Progenitor cell of endocrine pancreas (in vitro differentiated cells): ENCODE measurements at regions not wholly inside any gene's neighbourhood (a gene's known extent, or its start where the extent isn't known, plus 50 kb on each side); places are given as distances from the start of the nearest gene placed in this dataset.

Source experiments
- DNase-seq: peaks from one replicate; pipeline ENCODE4 v3.0.0; 2021; ENCODE audit warnings: low spot score; ENCODE audit not compliant: unreplicated experiment
- H3K27ac Mint-ChIP-seq: 2 replicates; pipeline ENCODE4 v1.8.0; 2021; ENCODE audit warnings: mild to moderate bottlenecking, moderate library complexity, mixed read lengths
- H3K27me3 Mint-ChIP-seq: 2 replicates; pipeline ENCODE4 v1.8.0; 2021; ENCODE audit warnings: mixed read lengths
- H3K36me3 Mint-ChIP-seq: 2 replicates; pipeline ENCODE4 v1.8.0; 2022; ENCODE audit warnings: mixed read lengths; ENCODE audit not compliant: insufficient read depth
- H3K4me1 Mint-ChIP-seq: 2 replicates; pipeline ENCODE4 v1.8.0; 2021; ENCODE audit warnings: low read depth, mixed read lengths
- H3K4me3 Mint-ChIP-seq: 2 replicates; pipeline ENCODE4 v1.8.0; 2021; ENCODE audit warnings: low read depth, mild to moderate bottlenecking, moderate library complexity, mixed read lengths
- H3K9me3 Mint-ChIP-seq: 2 replicates; pipeline ENCODE4 v1.8.0; 2021; ENCODE audit warnings: low read depth, mixed read lengths
- CTCF ChIP-seq: fragments of 200-600 bp; sonication (generic); IDR thresholded peaks from one replicate; pipeline ENCODE4 v1.5.0; 2021; ENCODE audit warnings: antibody characterized with exemption, mild to moderate bottlenecking; ENCODE audit not compliant: unreplicated experiment

- Mint-ChIP-seq H3K4me3 (no peak overlapping the region), H3K27ac (no peak overlapping the region), H3K4me1 (peaks cover 30% of the 10 kb centered on the region), H3K27me3 (no peaks in the 10 kb centered on the region), H3K36me3 (no peaks in the 10 kb centered on the region), H3K9me3 (no peaks in the 10 kb centered on the region)
- TF ChIP-seq CTCF = no peak
- DNase-seq = no peak
Measured at GRCh38 chr14:85038526-85039352, 491.2 kb upstream of the FLRT2 start.

DNA sequence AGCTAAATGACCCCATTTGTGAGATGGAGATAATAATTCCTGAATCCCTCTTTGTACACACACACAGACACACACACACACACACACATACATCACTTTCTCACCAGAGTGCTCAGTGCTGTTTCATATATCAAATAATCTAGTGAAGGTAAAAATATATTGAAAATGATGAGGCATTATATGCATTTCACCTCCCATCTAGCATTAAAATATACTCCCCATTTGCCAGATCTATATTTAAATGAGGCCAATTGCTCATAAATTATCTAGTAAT is 490.7 kb upstream of the FLRT2 start:
- no peak for DNase-seq
- Mint-ChIP-seq H3K4me3 (no peak overlapping the region), H3K4me1 (peaks cover 30% of the 10 kb centered on the region), H3K27ac (no peak overlapping the region), H3K9me3 (no peaks in the 10 kb centered on the region), H3K36me3 (no peaks in the 10 kb centered on the region), H3K27me3 (no peaks in the 10 kb centered on the region)
- TF ChIP-seq CTCF = no peak

- no peak for TF ChIP-seq CTCF
- H3K27me3 Mint-ChIP-seq = no peaks in the 10 kb centered on the region
- DNase-seq = no peak
- H3K4me3 Mint-ChIP-seq = no peak overlapping the region
- peaks cover 30% of the 10 kb centered on the region for H3K4me1 Mint-ChIP-seq
- H3K36me3 Mint-ChIP-seq = no peaks in the 10 kb centered on the region
- no peaks in the 10 kb centered on the region for H3K9me3 Mint-ChIP-seq
- H3K27ac Mint-ChIP-seq = peak overlapping the region; percentile 4
Measured at GRCh38 chr14:85040046-85040685, 489.8 kb upstream of the FLRT2 start.

- Mint-ChIP-seq H3K36me3 (no peaks in the 10 kb centered on the region), H3K9me3 (peaks cover 1% of the 10 kb centered on the region), H3K4me1 (peaks cover 30% of the 10 kb centered on the region), H3K27me3 (no peaks in the 10 kb centered on the region), H3K27ac (peak overlapping the region; percentile 72), H3K4me3 (no peak overlapping the region)
- no peak for DNase-seq
- TF ChIP-seq CTCF = no peak
Measured at GRCh38 chr14:85041618-85042017, 488.3 kb upstream of the FLRT2 start.

DNA sequence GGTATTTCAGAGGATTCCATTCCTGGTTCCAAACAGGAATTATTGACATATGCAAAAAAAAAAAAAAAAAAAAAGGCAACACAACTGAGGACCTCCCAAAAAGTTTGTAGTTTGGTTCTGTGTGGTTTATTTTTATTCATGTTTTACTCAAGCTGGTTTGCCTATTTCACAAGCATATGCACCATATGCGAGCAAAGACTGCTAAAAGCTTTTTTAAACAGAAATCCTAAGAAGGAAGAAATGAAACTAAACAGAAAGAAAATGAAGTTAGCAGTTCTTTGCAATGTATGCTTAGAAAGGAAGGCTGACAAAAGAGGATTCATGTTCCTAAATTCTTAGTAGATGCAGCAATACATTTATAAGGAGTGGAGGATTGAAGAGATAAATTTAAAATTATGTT is 487.6 kb upstream of the FLRT2 start:
- TF ChIP-seq CTCF = no peak
- no peak overlapping the region for H3K4me3 Mint-ChIP-seq
- no peaks in the 10 kb centered on the region for H3K27me3 Mint-ChIP-seq
- H3K4me1 Mint-ChIP-seq = peaks cover 30% of the 10 kb centered on the region
- peaks cover 5% of the 10 kb centered on the region for H3K9me3 Mint-ChIP-seq
- no peak overlapping the region for H3K27ac Mint-ChIP-seq
- DNase-seq = no peak
- H3K36me3 Mint-ChIP-seq = peaks cover 2% of the 10 kb centered on the region
